Hepatocyte (in vitro differentiated cells): ENCODE measurements at regions not wholly inside any gene's neighbourhood (a gene's known extent, or its start where the extent isn't known, plus 50 kb on each side); places are given as distances from the start of the nearest gene placed in this dataset.
"Not testable (repeated sequence)": the region's sequence is repeated elsewhere in the genome, so short reads cannot be mapped to it uniquely, and the experiment has no call there.

Source experiments
- CTCF ChIP-seq: fragments of 200-600 bp; sonication (generic); IDR thresholded peaks from 2 replicates; pipeline ENCODE4 v1.5.1; 2016; ENCODE audit warnings: antibody characterized with exemption, mild to moderate bottlenecking; ENCODE audit not compliant: poor library complexity
- EZH2 ChIP-seq: fragments of 200-600 bp; sonication (generic); IDR thresholded peaks from 2 replicates; pipeline ENCODE4 v1.6.1; 2016; ENCODE audit warnings: antibody characterized with exemption, mild to moderate bottlenecking, borderline replicate concordance
- EZH2phosphoT487 ChIP-seq: fragments of 200-600 bp; sonication (generic); IDR thresholded peaks from one replicate; pipeline ENCODE4 v1.6.1; 2018; ENCODE audit warnings: antibody characterized with exemption, mild to moderate bottlenecking, low read depth, moderate library complexity; ENCODE audit not compliant: unreplicated experiment, severe bottlenecking

- TF ChIP-seq CTCF, EZH2, EZH2phosphoT487: not testable (repeated sequence)
Observed at GRCh38 chr2:40676134-40676790, 224.4 kb upstream of the SLC8A1 start.
